Astrocyte of the hippocampus (primary cell): ENCODE measurements at regions not wholly inside any gene's neighbourhood (a gene's known extent, or its start where the extent isn't known, plus 50 kb on each side); places are given as distances from the start of the nearest gene placed in this dataset.

Experiments
- DNase-seq: peaks from one replicate; pipeline ENCODE4 v3.0.0; 2011; ENCODE audit warnings: low read depth, low spot score

GRCh38 chrX:121102101-121102500 lies 54.7 kb downstream of the GLUD2 start:
- no peak for DNase-seq

- peak; percentile 28 for DNase-seq
Measured at GRCh38 chrX:121103381-121103780, 56.0 kb downstream of the GLUD2 start.

GRCh38 chrX:121106484-121107235 lies 59.2 kb downstream of the GLUD2 start:
- no peak for DNase-seq

- no peak for DNase-seq
Measured at GRCh38 chrX:121109986-121110385, 62.6 kb downstream of the GLUD2 start.

- DNase-seq = no peak
Measured at GRCh38 chrX:121110536-121110935, 63.1 kb downstream of the GLUD2 start.

- DNase-seq = no peak
Measured at GRCh38 chrX:121114691-121115090, 67.3 kb downstream of the GLUD2 start.

- DNase-seq = no peak
Measured at GRCh38 chrX:121120690-121121605, 73.5 kb downstream of the GLUD2 start.

GRCh38 chrX:121122332-121122731 lies 74.9 kb downstream of the GLUD2 start:
- no peak for DNase-seq

GRCh38 chrX:121128925-121129877 lies 81.8 kb downstream of the GLUD2 start:
- peak; percentile 19 for DNase-seq

- DNase-seq = no peak
Measured at GRCh38 chrX:121132675-121133074, 85.3 kb downstream of the GLUD2 start.

- no peak for DNase-seq
Measured at GRCh38 chrX:121135488-121136207, 88.2 kb downstream of the GLUD2 start.

GRCh38 chrX:121146059-121146628 lies 98.7 kb downstream of the GLUD2 start:
- DNase-seq = peak; percentile 1

- DNase-seq = no peak
Measured at GRCh38 chrX:121150217-121150616, 102.8 kb downstream of the GLUD2 start.

- no peak for DNase-seq
Measured at GRCh38 chrX:121151293-121151692, 103.9 kb downstream of the GLUD2 start.

GRCh38 chrX:121154858-121155404 lies 107.5 kb downstream of the GLUD2 start:
- DNase-seq = no peak

- peak; percentile 2 for DNase-seq
Measured at GRCh38 chrX:121160987-121161386, 113.6 kb downstream of the GLUD2 start.

- DNase-seq = no peak
Measured at GRCh38 chrX:121161501-121161933, 114.1 kb downstream of the GLUD2 start.

GRCh38 chrX:121163443-121163842 lies 116.0 kb downstream of the GLUD2 start:
- DNase-seq = no peak

GRCh38 chrX:121165930-121166359 lies 118.5 kb downstream of the GLUD2 start:
- no peak for DNase-seq
